ENCODE measurements at regions not wholly inside any gene's neighbourhood (a gene's known extent, or its start where the extent isn't known, plus 50 kb on each side); places are given as distances from the start of the nearest gene placed in this dataset.

- Histone ChIP-seq H3K27me3 (ENCODE audit: insufficient read depth, low read length) (no peaks in the 10 kb centered on the region), H3K27ac (ENCODE audit: low read depth, low read length) (no peak overlapping the region), H3K9me2 (ENCODE audit: insufficient read depth) (0 out of 2 replicates have a peak, but pooled peaks cover 2% of the 10 kb centered on the region), H3K4me3 (replicated peaks in 1 of 2; ENCODE audit: low read depth in 1 of 2, low read length in 2 of 2) (no peak overlapping the region), H3K79me2 (ENCODE audit: insufficient read depth, low read length) (no peaks in the 10 kb centered on the region), H3K9ac (ENCODE audit: low read length) (no peak overlapping the region), H3K4me1 (ENCODE audit: control insufficient read depth in 1 of 2, insufficient read depth in 2 of 2, low read length in 2 of 2) (no peaks in the 10 kb centered on the region), H3K4me2 (ENCODE audit: low read length) (no peak overlapping the region), H3K9me3 (ENCODE audit: control insufficient read depth in 1 of 2, insufficient read depth in 1 of 2, low read depth in 1 of 2, low read length in 2 of 2) (no peaks in the 10 kb centered on the region), H4K20me1 (ENCODE audit: insufficient read depth) (no peaks in the 10 kb centered on the region; the same call in 1 of the 2 replicates), H2AFZ (ENCODE audit: low read depth, low read length, poor library complexity, severe bottlenecking) (peak overlapping the region; percentile 11), H3K36me3 (ENCODE audit: control insufficient read depth in 1 of 2, insufficient read depth in 2 of 2, low read length in 2 of 2) (no peaks in the 10 kb centered on the region)
- no peak for TF ChIP-seq ZFX (IDR thresholded peaks at IDR 0.05)
- no peak for TF ChIP-seq TCF7L2 (IDR thresholded peaks at IDR 0.05; ENCODE audit: borderline replicate concordance, extremely low read depth, insufficient read depth, insufficient read length)
- TF ChIP-seq, protein P1, sequence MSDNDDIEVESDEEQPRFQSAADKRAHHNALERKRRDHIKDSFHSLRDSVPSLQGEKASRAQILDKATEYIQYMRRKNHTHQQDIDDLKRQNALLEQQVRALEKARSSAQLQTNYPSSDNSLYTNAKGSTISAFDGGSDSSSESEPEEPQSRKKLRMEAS (IDR thresholded peaks at IDR 0.05) = no peak
- no peak for TF ChIP-seq SIN3A (IDR thresholded peaks at IDR 0.05; ENCODE audit: low read depth)
- no peak for TF ChIP-seq JUND (IDR thresholded peaks at IDR 0.05)
- no peak for TF ChIP-seq EGR1 (IDR thresholded peaks at IDR 0.05; ENCODE audit: low read depth)
- TF ChIP-seq POLR2AphosphoS5 (IDR thresholded peaks at IDR 0.05; ENCODE audit: low read depth, low read length) = no peak
- TF ChIP-seq SRF (IDR thresholded peaks at IDR 0.05; ENCODE audit: low read depth) = no peak
- TF ChIP-seq SP1 (IDR thresholded peaks at IDR 0.05; ENCODE audit: low read depth) = no peak
- ChIA-PET CTCF (no interaction called here), POLR2A (no interaction called here), RAD21 (ENCODE audit: low non-redundant PET in 1 of 2, low total read pairs in 2 of 2, uncharacterized antibody in 2 of 2, unreplicated experiment in 2 of 2) (no interaction called here)
- DNase-seq (ENCODE audit: low read depth, low spot score) (no peak), ATAC-seq (no peak)
- no TSS peak for BruUV-seq (replicated peaks)
- intact Hi-C loops (cut with micrococcal nuclease) = no loop called here
Measured at GRCh38 chr4:136526517-136526916, 1005.8 kb downstream of the PCDH18 start.

- no peak overlapping the region for H3K4me3 ChIP-seq (replicated peaks in 1 of 2; ENCODE audit: low read depth in 1 of 2, low read length in 2 of 2)
- no peaks in the 10 kb centered on the region; the same call in 1 of the 2 replicates for H4K20me1 ChIP-seq (ENCODE audit: insufficient read depth)
- DNase-seq (ENCODE audit: low read depth, low spot score) (no peak), ATAC-seq (no peak)
- CTCF ChIA-PET = no interaction called here
- no peaks in the 10 kb centered on the region for H3K4me1 ChIP-seq (ENCODE audit: control insufficient read depth in 1 of 2, insufficient read depth in 2 of 2, low read length in 2 of 2)
- RAD21 ChIA-PET (ENCODE audit: low non-redundant PET in 1 of 2, low total read pairs in 2 of 2, uncharacterized antibody in 2 of 2, unreplicated experiment in 2 of 2) = no interaction called here
- intact Hi-C loops (cut with micrococcal nuclease) = no loop called here
- H2AFZ ChIP-seq (ENCODE audit: low read depth, low read length, poor library complexity, severe bottlenecking) = no peak overlapping the region
- BruUV-seq (replicated peaks) = no TSS peak
- no peak overlapping the region for H3K27ac ChIP-seq (ENCODE audit: low read depth, low read length)
- no peaks in the 10 kb centered on the region for H3K79me2 ChIP-seq (ENCODE audit: insufficient read depth, low read length)
- H3K4me2 ChIP-seq (ENCODE audit: low read length) = no peak overlapping the region
- no peak overlapping the region for H3K9ac ChIP-seq (ENCODE audit: low read length)
- no peaks in the 10 kb centered on the region for H3K36me3 ChIP-seq (ENCODE audit: control insufficient read depth in 1 of 2, insufficient read depth in 2 of 2, low read length in 2 of 2)
- POLR2A ChIA-PET = no interaction called here
- no peak for TF ChIP-seq SRF (IDR thresholded peaks at IDR 0.05; ENCODE audit: low read depth)
- no peaks in the 10 kb centered on the region for H3K27me3 ChIP-seq (ENCODE audit: insufficient read depth, low read length)
- no peaks in the 10 kb centered on the region for H3K9me2 ChIP-seq (ENCODE audit: insufficient read depth)
- no peaks in the 10 kb centered on the region for H3K9me3 ChIP-seq (ENCODE audit: control insufficient read depth in 1 of 2, insufficient read depth in 1 of 2, low read depth in 1 of 2, low read length in 2 of 2)
Measured at GRCh38 chr4:136524039-136524438, 1008.3 kb downstream of the PCDH18 start.

Measured in HCT116 (cell line).